HG03521 (cell line): ENCODE measurements at regions not wholly inside any gene's neighbourhood (a gene's known extent, or its start where the extent isn't known, plus 50 kb on each side); places are given as distances from the start of the nearest gene placed in this dataset.
"Not testable (repeated sequence)": the region's sequence is repeated elsewhere in the genome, so short reads cannot be mapped to it uniquely, and the experiment has no call there.

Source experiments
- ATAC-seq: cut with Tn5 transposase; IDR thresholded peaks from one replicate; pipeline ENCODE4 v1.9.1; 2021; ENCODE audit warnings: mild to moderate bottlenecking, moderate library complexity; ENCODE audit not compliant: unreplicated experiment

DNA sequence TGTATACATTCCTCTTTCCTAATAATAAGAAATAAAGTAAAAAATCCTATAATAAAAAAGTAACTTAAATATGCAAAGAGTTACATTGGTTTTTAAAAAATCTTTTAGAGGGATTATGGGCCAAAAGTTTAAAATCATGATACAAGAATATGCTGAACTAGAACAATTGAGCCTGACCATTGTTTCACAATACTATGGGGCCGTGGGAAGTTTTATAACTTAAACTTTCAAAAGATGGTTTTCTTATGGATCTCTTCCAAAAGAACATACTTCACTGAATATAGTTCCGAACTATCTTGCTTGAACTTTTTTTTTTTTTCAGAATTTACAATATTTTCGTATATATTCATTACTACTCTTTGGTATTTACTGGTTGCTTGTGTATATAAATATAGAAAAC lies 97.6 kb downstream of the NFKBIZ start:
- no peak for ATAC-seq

DNA sequence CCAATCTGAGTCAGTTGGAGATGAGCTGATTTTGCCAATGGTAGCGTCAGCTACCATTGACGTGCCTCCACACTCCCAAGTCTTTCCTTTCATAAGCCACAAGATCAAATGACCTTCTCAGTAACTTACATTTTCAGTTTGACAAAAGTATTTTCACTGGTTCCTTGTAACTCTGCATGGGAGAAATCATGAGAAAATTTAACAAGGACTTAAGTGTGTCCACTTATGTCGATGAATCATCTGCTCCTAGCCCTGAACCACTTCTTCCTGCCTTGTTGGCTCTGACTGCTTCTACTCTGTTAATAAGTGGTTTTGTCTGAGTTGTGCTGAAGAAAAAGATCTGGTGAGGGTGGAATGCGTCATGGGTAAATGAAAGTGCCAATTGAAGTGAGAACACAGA lies 101.2 kb downstream of the NFKBIZ start:
- ATAC-seq, result no peak

DNA sequence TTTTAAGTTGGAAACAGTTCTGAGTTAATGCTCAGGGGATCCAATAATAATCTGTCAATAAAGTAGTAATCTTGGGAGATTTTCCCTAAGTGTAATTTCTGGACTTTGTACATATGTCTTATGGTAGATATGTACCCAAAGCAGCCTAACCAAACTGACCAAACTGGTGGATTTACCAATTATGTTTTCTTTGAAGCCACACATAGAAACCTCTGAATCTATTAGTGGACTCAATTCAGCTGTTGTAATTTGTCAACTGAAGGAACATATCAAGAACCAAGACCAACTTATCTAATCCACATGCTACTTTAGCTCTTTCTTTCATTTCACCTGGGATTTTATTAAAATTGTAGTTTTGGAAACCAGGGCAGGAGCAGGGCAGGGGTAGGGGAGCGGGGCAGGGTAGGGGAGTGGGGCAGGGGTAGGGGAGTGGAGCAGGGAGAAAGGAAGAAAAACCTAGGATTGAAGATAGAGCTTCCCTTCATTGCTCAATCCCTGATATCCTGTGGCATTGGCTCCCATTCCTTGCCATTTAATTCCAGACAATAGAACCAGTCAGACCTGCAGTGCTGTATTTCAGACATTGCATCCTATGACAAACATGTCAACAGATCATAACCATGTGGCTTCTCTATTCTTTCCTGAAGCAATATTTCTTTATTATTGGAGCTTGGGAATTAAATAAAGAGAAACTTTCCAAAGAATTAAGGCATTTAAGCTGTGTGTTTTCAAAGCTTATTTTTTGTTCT lies 101.8 kb downstream of the NFKBIZ start:
- ATAC-seq, result no peak

DNA sequence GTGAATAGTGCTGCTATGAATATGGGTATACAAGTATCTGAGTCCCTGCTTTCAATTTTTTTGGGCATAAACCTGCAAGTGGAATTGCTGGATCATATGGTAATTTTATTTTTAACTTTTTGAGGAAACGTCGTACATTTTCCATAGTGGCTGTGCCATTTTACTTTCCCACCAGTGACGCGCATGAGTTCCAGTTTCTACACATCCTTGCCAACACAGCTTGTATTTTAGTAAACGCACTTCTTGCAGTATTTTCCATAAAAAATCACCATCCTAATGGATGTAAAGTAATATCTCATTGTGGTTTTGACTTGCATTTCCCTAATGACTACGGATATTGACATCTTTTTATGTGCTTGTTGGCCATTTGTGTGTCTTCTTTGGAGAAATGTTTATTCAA lies 105.0 kb downstream of the NFKBIZ start:
- no peak for ATAC-seq

DNA sequence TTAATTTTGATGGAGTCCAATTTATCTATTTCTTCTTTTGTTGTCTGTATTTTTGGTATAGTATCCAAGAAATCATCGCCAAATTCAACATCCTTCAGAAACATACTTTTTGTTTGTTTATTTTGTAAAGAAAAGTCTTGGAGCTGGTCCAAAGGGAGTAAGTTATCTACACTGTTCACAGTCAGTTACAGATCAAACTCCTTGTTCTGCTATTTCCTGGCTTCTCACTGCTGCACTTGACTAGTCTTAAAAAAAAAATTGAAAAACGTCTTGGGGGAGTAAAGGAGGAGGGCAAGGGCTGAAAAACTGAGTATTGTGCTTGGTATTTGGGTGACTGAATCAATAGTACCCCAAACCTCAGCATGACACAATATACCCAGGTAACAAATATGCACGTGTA lies 105.6 kb downstream of the NFKBIZ start:
- ATAC-seq, result no peak

DNA sequence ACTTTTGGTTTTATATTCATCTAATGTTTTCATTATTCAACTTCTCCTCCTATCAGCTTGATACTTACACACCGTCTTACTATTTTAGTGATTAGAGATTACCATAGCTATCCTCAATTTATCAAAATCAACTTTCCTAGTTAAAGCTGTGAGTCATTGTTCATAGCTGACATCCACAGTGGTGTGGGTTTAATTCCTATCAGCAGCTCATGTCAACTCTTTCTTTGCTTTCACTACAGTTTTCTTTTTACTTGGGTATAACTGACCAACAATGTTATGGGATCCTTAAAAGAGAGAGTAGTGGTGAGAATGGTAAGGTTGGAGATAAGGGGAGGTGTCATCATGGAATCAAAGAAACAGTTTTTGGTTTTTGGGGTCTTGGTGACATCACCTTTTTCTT lies 112.7 kb downstream of the NFKBIZ start:
- ATAC-seq, result no peak

DNA sequence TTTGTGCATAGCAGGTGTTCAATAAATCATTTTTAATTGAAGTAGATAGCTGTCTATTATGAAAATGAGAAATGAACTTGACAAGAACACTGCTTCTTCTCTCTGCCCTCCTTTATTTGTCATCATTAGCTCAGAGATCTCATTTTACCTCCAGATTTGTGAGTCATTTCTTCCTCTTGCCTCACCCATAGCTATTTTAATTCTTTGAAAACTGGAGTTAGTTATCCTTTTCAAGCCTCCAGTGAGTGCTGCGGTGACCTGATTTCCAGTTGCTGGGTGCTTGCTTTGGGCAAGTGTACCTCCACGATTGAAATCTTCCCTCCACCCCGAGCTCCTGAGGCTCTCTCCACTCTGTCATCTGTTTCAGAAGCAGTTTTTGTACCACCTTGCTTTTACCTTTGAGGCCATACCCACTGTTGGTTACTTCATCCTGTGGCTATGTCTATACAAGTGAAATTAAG lies 114.6 kb downstream of the NFKBIZ start:
- no peak for ATAC-seq

DNA sequence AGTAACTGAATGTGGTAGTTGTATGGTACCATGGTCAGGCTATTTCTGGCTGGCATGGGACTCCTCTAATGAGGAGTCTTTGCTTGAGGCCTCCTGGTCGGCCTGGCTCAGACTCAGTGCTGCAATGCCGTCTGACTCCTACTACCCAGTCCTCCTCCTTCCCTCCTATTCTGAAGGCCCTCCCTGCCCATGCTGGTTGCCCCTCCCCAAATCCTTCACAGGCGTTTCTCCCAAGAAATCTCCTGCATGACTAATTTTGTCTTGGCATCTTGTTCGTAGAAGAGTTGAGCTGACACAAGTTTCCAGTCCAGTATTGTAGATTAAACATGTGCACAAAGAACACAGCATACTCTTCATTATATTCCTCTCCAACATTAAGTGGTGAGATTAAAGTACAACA lies 115.5 kb downstream of the NFKBIZ start:
- ATAC-seq, result no peak

DNA sequence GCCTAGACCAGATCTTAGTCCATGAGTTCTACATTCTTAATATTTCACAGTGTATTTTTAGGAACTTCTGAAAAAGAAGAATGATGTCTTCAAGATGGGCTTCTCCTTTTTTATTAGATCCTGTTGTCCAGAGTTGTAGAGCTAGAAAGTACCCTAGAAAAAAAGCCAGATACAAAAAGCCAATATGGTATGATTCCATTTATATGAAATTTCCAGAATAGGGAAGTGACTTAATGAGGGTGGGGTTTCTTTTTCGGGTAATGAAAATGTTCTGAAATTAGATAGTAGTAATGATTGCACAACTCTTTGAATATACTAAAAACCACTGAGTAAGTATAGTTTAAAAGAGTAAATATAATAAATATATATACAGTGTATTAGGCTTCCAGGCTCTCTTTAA lies 116.9 kb downstream of the NFKBIZ start:
- ATAC-seq, result no peak

DNA sequence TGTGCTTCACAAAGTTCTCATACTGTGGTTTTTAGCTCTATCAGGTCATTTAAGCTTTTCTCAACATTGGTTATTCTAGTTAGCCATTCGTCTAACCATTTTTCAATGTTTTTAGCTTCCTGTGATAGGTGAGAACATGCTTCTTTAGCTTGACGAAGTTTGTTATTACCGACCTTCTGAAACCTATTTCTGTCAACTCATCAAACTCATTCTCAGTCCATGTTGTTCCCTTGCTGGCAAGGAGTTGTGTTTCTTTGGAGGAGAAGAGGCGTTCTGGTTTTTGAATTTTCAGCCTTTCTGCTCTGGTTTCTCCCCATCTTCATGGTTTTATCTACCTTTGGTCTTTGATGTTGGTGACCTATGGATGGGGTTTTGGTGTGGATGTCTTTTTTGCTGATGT lies 120.9 kb downstream of the NFKBIZ start:
- ATAC-seq, result no peak

DNA sequence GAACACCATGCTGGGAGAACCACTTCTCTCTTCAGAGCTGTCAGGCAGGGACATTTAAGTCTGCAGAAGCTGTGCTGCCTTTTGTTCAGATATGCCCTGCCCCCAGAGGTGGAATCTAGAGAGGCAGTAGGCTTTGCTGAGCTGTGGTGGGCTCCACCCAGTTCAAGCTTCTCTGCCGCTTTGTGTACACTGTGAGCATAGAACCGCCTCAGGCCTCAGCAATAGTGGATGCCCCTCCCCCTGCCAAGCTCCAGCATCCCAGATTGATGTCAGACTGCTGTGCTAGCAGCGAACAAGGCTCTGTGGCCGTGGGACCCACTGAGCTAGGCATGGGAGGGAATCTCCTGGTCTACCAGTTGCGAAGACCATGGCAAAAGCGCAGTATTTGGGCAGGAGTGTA lies 121.6 kb downstream of the NFKBIZ start:
- no peak for ATAC-seq

DNA sequence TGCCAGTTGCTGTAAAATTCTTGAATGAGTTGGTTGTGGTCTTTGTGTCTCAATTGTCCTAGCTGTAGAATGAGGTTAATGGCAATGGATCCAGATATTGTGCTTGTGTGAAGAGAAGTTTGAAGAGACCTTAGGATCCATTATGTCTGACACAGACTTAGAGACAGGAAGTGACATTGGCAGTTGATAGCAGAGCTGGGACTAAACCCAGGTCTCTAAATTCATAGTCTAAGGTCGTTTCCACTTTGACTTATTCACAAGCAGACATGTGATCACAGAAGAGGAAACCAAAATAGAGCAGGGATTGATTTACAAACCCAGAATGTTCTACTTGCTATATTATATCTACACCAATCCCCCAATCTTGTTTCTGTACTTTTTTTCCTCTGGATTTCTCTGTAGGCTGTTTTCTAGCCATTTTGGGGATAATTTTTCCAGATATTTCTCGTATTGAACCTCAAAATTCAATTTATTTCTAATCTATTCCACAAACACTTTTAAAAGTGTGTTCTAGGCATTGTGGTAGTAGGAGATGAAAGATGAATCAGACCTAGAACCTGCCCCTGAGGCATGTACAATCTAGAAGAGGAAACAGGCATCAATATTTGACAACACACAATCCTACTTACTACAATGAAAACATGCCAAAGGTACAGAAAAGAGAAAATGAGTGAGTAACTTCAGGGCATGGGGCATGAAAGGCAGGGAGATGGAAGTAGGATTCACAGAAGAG lies 123.3 kb downstream of the NFKBIZ start:
- ATAC-seq, result no peak

DNA sequence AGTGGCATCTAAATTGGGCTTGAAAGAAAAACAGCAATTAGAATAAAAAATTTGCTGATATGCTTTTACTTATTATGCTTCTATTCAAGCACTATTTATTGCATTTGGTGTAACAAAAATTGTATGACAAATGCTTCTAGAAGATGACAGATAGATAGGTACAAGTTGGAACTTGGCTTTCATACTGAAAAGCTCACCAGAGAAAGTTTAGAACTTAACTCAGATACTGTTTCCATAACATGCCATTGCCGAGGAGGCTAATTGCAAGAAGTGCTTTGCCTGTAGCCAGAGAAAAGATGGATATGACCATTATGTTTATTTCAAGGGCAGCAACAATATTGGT lies 123.8 kb downstream of the NFKBIZ start:
- ATAC-seq, result no peak

DNA sequence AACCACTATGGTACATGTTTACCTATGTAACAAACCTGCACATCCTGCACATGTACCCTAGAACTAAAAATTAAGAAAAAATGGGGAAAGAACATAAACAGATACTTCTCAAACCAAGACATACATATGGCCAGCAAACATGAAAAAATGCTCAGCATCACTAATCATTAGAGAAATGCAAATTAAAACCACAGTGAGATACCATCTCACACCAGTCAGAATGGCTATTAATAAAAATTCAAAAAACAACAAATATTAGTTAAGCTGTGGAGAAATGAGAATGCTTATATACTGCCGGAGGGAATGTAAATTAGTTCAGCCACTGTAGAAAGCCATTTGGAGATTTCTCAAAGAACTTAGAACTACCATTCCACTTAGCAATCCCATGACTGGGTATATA lies 126.1 kb downstream of the NFKBIZ start:
- ATAC-seq, result not testable (repeated sequence)

DNA sequence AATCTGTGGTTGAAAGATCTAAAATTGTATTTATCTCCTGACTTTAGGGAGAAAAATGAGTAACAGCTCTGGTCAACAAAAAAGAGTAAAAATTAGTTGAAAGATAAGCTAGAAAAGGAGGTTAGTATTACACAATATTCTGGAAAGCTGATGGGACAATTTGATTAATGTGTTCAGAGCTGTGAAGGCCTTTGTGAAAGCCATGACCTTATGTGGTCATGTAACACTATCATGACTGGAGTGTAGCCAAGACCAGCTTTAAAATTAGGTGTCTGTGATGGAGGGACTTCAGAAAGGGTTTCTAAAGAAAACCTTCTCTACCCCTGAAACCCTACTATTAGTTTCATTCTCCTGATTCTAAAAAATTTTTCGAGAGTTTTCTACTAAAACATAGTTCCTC lies 127.2 kb downstream of the NFKBIZ start:
- peak; percentile 95 for ATAC-seq

DNA sequence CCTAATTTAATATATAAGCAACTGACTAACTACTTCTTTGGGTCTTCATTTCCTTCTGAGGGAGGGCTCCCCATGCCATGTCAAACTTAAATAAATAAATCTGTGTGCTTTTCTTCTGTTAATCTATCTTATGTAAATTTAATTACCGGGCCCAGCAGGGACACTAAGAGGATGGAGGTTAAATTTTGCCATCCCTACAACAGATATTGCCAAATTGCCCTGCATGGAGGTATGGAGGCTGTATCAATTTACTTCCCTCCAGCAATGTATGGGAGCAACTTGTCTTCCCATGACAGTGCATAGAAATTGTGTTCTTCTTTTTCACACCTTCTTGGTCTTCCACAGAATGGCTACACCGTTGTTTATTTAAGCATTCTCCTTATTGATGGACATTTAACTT lies 129.0 kb downstream of the NFKBIZ start:
- no peak for ATAC-seq

DNA sequence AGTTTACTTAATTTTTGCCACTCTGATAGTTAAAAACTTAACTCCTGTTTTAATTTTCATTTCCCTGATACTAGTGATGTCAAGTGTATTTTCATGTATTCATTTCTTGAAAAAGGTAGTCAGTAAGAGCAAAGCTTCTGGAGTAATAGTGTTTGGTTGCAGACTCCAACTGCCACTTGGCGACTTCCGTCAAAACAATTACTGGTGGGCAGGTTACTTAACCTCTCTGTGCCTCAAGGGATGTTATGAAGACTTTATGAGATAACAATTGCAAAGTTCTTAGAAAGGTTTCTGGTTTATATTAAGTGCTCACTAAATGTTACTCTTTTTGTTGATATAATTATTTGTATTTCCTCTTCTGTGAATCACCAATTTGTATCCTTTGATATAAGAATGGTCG lies 129.7 kb downstream of the NFKBIZ start:
- no peak for ATAC-seq

DNA sequence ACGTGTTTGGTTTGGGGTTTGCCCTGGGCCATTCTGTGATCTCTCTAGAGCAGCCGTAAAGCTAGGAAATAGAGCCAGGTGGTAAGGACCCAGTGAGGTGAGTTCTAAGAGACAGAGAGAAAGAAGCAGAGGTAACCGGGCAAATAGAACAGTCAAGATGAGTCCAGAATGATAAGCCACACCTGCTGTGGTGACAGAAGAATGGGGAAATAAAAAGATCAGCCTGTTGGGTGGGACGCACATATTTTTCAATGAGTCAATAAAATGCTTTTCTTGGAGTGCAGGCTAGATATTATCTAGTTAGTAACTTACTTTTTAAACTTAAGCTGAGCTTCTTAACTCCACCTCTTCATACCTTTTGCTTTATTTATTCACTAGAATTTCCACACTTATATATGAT lies 135.0 kb downstream of the NFKBIZ start:
- ATAC-seq, result no peak

DNA sequence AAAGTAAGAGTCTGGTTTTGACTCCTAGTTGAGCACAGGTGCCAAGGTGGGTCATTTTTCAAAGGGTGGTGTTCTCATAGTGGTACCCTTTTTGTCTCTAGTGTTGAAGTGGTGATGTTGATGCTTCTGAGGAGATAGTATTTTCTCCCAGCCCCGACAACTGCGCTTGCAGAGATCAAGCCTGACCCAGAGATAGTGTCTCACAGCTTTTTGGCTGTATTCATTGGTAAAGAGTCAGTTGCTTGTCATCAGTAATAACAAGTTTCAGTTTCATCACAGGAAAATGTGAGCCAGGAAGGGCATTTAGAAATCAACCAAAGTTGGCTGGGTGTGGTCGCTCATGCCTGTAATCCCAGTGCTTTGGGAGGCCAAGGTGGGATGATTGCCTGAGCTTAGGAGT lies 139.3 kb downstream of the NFKBIZ start:
- peak; percentile 11 for ATAC-seq

DNA sequence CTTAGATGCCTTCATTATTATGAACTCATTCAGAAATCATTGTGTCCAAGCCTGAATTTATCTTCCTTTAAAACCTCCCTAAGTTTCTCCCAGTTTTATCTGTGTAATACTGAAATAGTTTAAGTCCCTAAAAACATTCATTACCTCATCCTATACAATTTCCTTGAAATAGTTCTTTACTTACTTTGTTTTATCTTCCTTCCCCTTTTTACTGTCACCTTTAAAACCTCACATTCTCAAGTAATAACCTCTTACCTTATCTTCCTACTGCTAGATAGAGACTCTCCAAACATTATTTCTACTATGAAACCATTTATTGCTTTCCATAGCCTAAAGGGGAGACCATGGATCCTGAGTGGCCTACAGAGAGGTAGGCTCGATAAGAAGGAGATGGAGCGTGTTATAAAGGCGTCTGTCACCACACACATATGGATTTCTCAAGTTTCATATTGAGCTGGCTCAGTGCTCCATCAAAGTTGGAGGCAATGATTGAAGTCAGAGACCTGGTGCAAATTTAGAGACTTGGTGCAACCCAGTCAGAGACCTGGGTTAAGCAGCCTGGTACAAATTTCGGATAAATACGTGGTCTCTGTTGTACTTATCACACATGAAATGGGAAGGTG lies 140.4 kb downstream of the NFKBIZ start:
- ATAC-seq, result no peak

DNA sequence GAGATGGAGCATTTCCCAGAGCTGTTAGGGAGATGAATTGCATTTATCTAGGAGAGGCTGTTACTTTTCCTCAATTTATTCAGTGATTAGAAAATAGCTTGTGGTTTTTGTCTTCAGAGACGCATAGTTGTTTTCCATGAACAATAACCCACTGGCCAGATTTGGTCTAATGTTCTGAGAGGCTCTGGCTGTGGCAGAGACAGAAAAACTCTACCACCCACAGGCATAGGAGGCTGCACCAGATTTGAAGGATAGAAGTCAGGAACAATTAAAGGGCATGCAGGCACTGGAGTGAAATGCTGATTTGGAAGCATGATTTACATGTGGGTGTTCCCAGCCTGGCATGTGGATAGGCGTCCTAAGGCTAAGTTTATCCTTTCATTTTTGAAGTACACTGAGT lies 143.5 kb downstream of the NFKBIZ start:
- ATAC-seq, result no peak

DNA sequence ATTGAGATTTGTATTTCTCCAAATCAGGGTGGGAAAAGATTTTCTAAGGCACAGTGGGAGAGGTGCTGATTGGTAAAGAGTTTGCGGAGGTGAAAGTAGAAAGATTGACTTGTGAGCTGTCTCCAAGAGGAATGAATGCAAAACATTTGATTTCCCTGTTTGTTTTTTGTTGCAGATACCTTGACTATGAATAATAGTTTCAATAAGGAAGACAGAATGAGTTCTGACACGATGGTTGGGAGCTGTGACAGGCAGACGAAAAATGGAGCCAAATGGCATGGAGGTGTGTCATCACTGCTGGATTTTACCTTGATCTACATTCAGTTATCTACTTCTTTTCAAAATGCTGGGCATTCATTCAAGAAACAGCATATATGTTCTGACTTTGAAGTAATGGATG lies 145.1 kb downstream of the NFKBIZ start:
- ATAC-seq, result no peak
